Parathyroid adenoma (tissue), 2 donors: ENCODE measurements at regions not wholly inside any gene's neighbourhood (a gene's known extent, or its start where the extent isn't known, plus 50 kb on each side); places are given as distances from the start of the nearest gene placed in this dataset.

Source experiments
- H2AFZ ChIP-seq: fragments of 300-600 bp; sonication (generic); one replicate; pipeline ENCODE4 v1.7.0; 2017; ENCODE audit warnings: antibody characterized with exemption, mild to moderate bottlenecking
- H3K27ac ChIP-seq: fragments of 300-600 bp; sonication (generic); one replicate; pipeline ENCODE4 v1.7.0; 2017
- H3K27me3 ChIP-seq: fragments of 300-600 bp; sonication (generic); one replicate; pipeline ENCODE4 v1.7.0; 2017; ENCODE audit warnings: low read length; ENCODE audit not compliant: control insufficient read depth, insufficient read depth
- H3K36me3 ChIP-seq: fragments of 300-600 bp; sonication (generic); one replicate; pipeline ENCODE4 v1.7.0; 2017; ENCODE audit warnings: low read length; ENCODE audit not compliant: control insufficient read depth, insufficient read depth
- H3K4me1 ChIP-seq: fragments of 300-600 bp; sonication (generic); one replicate; pipeline ENCODE4 v1.7.0; 2017; ENCODE audit warnings: control low read depth
- H3K4me2 ChIP-seq: fragments of 300-600 bp; sonication (generic); one replicate; pipeline ENCODE4 v1.7.0; 2017; ENCODE audit warnings: low read length
- H3K4me3 ChIP-seq: fragments of 300-600 bp; sonication (generic); one replicate; pipeline ENCODE4 v1.7.0; 2017; ENCODE audit warnings: low read depth, low read length
- H3K79me2 ChIP-seq: fragments of 300-600 bp; sonication (generic); one replicate; pipeline ENCODE4 v1.7.0; 2017; ENCODE audit warnings: control low read depth
- H3K9ac ChIP-seq: fragments of 300-600 bp; sonication (generic); one replicate; pipeline ENCODE4 v1.7.0; 2017; ENCODE audit warnings: mild to moderate bottlenecking
- H3K9me3 ChIP-seq: fragments of 300-600 bp; sonication (generic); one replicate; pipeline ENCODE4 v1.7.0; 2017; ENCODE audit warnings: low read length; ENCODE audit not compliant: control insufficient read depth
- CTCF ChIP-seq: fragments of 300-600 bp; sonication (generic); IDR thresholded peaks from one replicate; pipeline ENCODE4 v1.7.0; 2017; ENCODE audit warnings: antibody characterized with exemption, mild to moderate bottlenecking
- donor health status: primary hyperparathyroidism.

- H3K4me3 ChIP-seq, result no peak overlapping the region
These were observed 92.6 kb downstream of the EMP1 start for GRCh38 chr12:13288937-13289652.

GRCh38 chr12:13288501-13288900, 92.0 kb downstream of the EMP1 start:
- Histone ChIP-seq H3K79me2 (no peaks in the 10 kb centered on the region), H2AFZ (no peak overlapping the region), H3K36me3 (no peaks in the 10 kb centered on the region), H3K4me3 (no peak overlapping the region), H3K27me3 (no peaks in the 10 kb centered on the region), H3K9me3 (no peaks in the 10 kb centered on the region), H3K4me1 (no peaks in the 10 kb centered on the region), H3K4me2 (no peak overlapping the region), H3K9ac (no peak overlapping the region), H3K27ac (no peak overlapping the region)
- TF ChIP-seq CTCF, result no peak

More at GRCh38 chr12:13288937-13289652, 92.6 kb downstream of the EMP1 start:
- no peaks in the 10 kb centered on the region for H3K36me3 ChIP-seq
- no peak overlapping the region for H3K9ac ChIP-seq
- no peak for TF ChIP-seq CTCF
- no peaks in the 10 kb centered on the region for H3K4me1 ChIP-seq
- no peak overlapping the region for H3K4me2 ChIP-seq
- no peaks in the 10 kb centered on the region for H3K79me2 ChIP-seq
- H3K9me3 ChIP-seq, result no peaks in the 10 kb centered on the region
- no peak overlapping the region for H3K27ac ChIP-seq
- H2AFZ ChIP-seq, result no peak overlapping the region
- H3K27me3 ChIP-seq, result no peaks in the 10 kb centered on the region

GRCh38 chr12:13283867-13284266, 87.3 kb downstream of the EMP1 start:
- Histone ChIP-seq H3K79me2 (no peaks in the 10 kb centered on the region), H3K4me3 (no peak overlapping the region), H3K4me2 (no peak overlapping the region), H3K36me3 (no peaks in the 10 kb centered on the region), H3K9ac (no peak overlapping the region), H3K27me3 (no peaks in the 10 kb centered on the region), H3K4me1 (no peaks in the 10 kb centered on the region), H2AFZ (no peak overlapping the region), H3K27ac (no peak overlapping the region), H3K9me3 (no peaks in the 10 kb centered on the region)
- TF ChIP-seq CTCF, result no peak

GRCh38 chr12:13282861-13283260, 86.3 kb downstream of the EMP1 start:
- no peaks in the 10 kb centered on the region for H3K36me3 ChIP-seq
- no peak overlapping the region for H3K4me2 ChIP-seq
- no peaks in the 10 kb centered on the region for H3K27me3 ChIP-seq
- H3K4me1 ChIP-seq, result no peaks in the 10 kb centered on the region
- H2AFZ ChIP-seq, result no peak overlapping the region
- no peak for TF ChIP-seq CTCF
- no peaks in the 10 kb centered on the region for H3K9me3 ChIP-seq
- H3K79me2 ChIP-seq, result no peaks in the 10 kb centered on the region
- H3K4me3 ChIP-seq, result no peak overlapping the region
- H3K27ac ChIP-seq, result no peak overlapping the region
- no peak overlapping the region for H3K9ac ChIP-seq

GRCh38 chr12:13278249-13278787, 81.8 kb downstream of the EMP1 start:
- no peaks in the 10 kb centered on the region for H3K27me3 ChIP-seq
- H2AFZ ChIP-seq, result peak overlapping the region; percentile 39
- peak; percentile 99 for TF ChIP-seq CTCF
- no peaks in the 10 kb centered on the region for H3K4me1 ChIP-seq
- H3K9me3 ChIP-seq, result no peaks in the 10 kb centered on the region
- H3K4me3 ChIP-seq, result no peak overlapping the region
- H3K79me2 ChIP-seq, result no peaks in the 10 kb centered on the region
- H3K36me3 ChIP-seq, result no peaks in the 10 kb centered on the region
- H3K4me2 ChIP-seq, result no peak overlapping the region
- H3K27ac ChIP-seq, result no peak overlapping the region
- H3K9ac ChIP-seq, result no peak overlapping the region
